ENCODE measurements at regions not wholly inside any gene's neighbourhood (a gene's known extent, or its start where the extent isn't known, plus 50 kb on each side); places are given as distances from the start of the nearest gene placed in this dataset.

- Mint-ChIP-seq H3K27me3 (peaks cover 4% of the 10 kb centered on the region), H3K27ac (no peak overlapping the region), H3K4me3 (no peak overlapping the region), H3K4me1 (ENCODE audit: low read depth) (no peaks in the 10 kb centered on the region), H3K36me3 (ENCODE audit: low read depth) (no peaks in the 10 kb centered on the region), H3K9me3 (no peaks in the 10 kb centered on the region)
- no peaks in the 10 kb centered on the region for H3K9me3 ChIP-seq (ENCODE audit: control insufficient read depth in 1 of 2, insufficient read depth in 1 of 2, low read length in 2 of 2)
- intact Hi-C loops (cut with DNase I, micrococcal nuclease) = no loop called here
- ChIA-PET POLR2A (no interaction called here), CTCF (no interaction called here)
- no peak overlapping the region for H3K4me3 ChIP-seq (ENCODE audit: low read length)
- H3K27ac ChIP-seq (ENCODE audit: low read depth in 1 of 2, low read length in 2 of 2) = no peak overlapping the region
- no peak for TF ChIP-seq CTCF (IDR thresholded peaks at IDR 0.05)
- H3K27me3 ChIP-seq (ENCODE audit: control insufficient read depth in 1 of 2, insufficient read depth in 2 of 2, low read length in 2 of 2) = no peaks in the 10 kb centered on the region
- H3K4me1 ChIP-seq (ENCODE audit: insufficient read depth, low read length) = no peaks in the 10 kb centered on the region
- DNase-seq = no peak
- H3K36me3 ChIP-seq (ENCODE audit: insufficient read depth, low read length) = no peaks in the 10 kb centered on the region
- ATAC-seq (ENCODE audit: poor library complexity) = no peak
These were observed 88.9 kb upstream of the MAGEE2 start for GRCh38 chrX:75873993-75874392.

- no peaks in the 10 kb centered on the region for H3K4me1 ChIP-seq (ENCODE audit: insufficient read depth, low read length)
- no peak overlapping the region for H3K4me3 ChIP-seq (ENCODE audit: low read length)
- TF ChIP-seq CTCF (IDR thresholded peaks at IDR 0.05) = no peak
- H3K27ac Mint-ChIP-seq = no peak overlapping the region
- H3K27me3 Mint-ChIP-seq = peaks cover 4% of the 10 kb centered on the region
- H3K9me3 ChIP-seq (ENCODE audit: control insufficient read depth in 1 of 2, insufficient read depth in 1 of 2, low read length in 2 of 2) = no peaks in the 10 kb centered on the region
- POLR2A ChIA-PET = no interaction called here
- no peaks in the 10 kb centered on the region for H3K9me3 Mint-ChIP-seq
- CTCF ChIA-PET = no interaction called here
- H3K4me3 Mint-ChIP-seq = no peak overlapping the region
- ATAC-seq (ENCODE audit: poor library complexity) (no peak), DNase-seq (no peak)
- H3K36me3 ChIP-seq (ENCODE audit: insufficient read depth, low read length) = no peaks in the 10 kb centered on the region
- H3K36me3 Mint-ChIP-seq (ENCODE audit: low read depth) = no peaks in the 10 kb centered on the region
- intact Hi-C loops (cut with DNase I, micrococcal nuclease) = no loop called here
- no peak overlapping the region for H3K27ac ChIP-seq (ENCODE audit: low read depth in 1 of 2, low read length in 2 of 2)
- no peaks in the 10 kb centered on the region for H3K4me1 Mint-ChIP-seq (ENCODE audit: low read depth)
- H3K27me3 ChIP-seq (ENCODE audit: control insufficient read depth in 1 of 2, insufficient read depth in 2 of 2, low read length in 2 of 2) = no peaks in the 10 kb centered on the region
These were observed 98.4 kb upstream of the MAGEE2 start for GRCh38 chrX:75883446-75883845.

- no peaks in the 10 kb centered on the region for H3K27me3 ChIP-seq (ENCODE audit: control insufficient read depth in 1 of 2, insufficient read depth in 2 of 2, low read length in 2 of 2)
- Mint-ChIP-seq H3K4me3 (no peak overlapping the region), H3K27me3 (peaks cover 3% of the 10 kb centered on the region), H3K36me3 (ENCODE audit: low read depth) (no peaks in the 10 kb centered on the region), H3K4me1 (ENCODE audit: low read depth) (no peaks in the 10 kb centered on the region), H3K27ac (no peak overlapping the region), H3K9me3 (no peaks in the 10 kb centered on the region)
- DNase-seq = no peak
- ChIA-PET CTCF (no interaction called here), POLR2A (no interaction called here)
- H3K4me1 ChIP-seq (ENCODE audit: insufficient read depth, low read length) = no peaks in the 10 kb centered on the region
- no peaks in the 10 kb centered on the region for H3K36me3 ChIP-seq (ENCODE audit: insufficient read depth, low read length)
- intact Hi-C loops (cut with DNase I, micrococcal nuclease) = no loop called here
- H3K9me3 ChIP-seq (ENCODE audit: control insufficient read depth in 1 of 2, insufficient read depth in 1 of 2, low read length in 2 of 2) = no peaks in the 10 kb centered on the region
- H3K4me3 ChIP-seq (ENCODE audit: low read length) = no peak overlapping the region
- H3K27ac ChIP-seq (ENCODE audit: low read depth in 1 of 2, low read length in 2 of 2) = no peak overlapping the region
- ATAC-seq (ENCODE audit: poor library complexity) = no peak
- TF ChIP-seq CTCF (IDR thresholded peaks at IDR 0.05) = no peak
These were observed 102.8 kb upstream of the MAGEE2 start for GRCh38 chrX:75887833-75888232.
